ENCODE measurements at regions not wholly inside any gene's neighbourhood (a gene's known extent, or its start where the extent isn't known, plus 50 kb on each side); places are given as distances from the start of the nearest gene placed in this dataset.

DNA sequence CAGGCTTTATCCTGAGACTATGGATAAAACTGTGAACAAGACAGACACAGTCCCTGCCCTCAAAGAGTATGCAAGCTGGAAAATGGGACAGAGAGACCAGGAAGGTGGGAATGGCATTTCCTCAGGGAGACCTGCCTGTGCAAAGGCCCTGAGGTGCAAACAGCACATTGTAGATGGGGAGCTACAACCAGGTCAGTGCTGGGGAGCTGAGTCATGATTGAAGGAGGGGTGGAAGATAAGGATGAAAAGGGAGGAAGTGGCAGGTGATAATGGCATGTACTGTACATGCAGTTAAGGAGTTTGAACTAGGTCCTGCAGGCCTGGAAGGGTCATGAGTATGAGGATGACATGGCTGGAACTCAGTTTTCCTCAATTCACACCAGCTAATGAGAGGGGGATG lies 75.5 kb upstream of the BOD1 start:
- Histone ChIP-seq H3K27ac (no peak overlapping the region), H3K4me1 (peaks cover 13% of the 10 kb centered on the region), H3K9me3 (no peaks in the 10 kb centered on the region), H3K4me3 (no peak overlapping the region), H3K36me3 (no peaks in the 10 kb centered on the region), H3K27me3 (no peaks in the 10 kb centered on the region)
- TF ChIP-seq, protein P1, sequence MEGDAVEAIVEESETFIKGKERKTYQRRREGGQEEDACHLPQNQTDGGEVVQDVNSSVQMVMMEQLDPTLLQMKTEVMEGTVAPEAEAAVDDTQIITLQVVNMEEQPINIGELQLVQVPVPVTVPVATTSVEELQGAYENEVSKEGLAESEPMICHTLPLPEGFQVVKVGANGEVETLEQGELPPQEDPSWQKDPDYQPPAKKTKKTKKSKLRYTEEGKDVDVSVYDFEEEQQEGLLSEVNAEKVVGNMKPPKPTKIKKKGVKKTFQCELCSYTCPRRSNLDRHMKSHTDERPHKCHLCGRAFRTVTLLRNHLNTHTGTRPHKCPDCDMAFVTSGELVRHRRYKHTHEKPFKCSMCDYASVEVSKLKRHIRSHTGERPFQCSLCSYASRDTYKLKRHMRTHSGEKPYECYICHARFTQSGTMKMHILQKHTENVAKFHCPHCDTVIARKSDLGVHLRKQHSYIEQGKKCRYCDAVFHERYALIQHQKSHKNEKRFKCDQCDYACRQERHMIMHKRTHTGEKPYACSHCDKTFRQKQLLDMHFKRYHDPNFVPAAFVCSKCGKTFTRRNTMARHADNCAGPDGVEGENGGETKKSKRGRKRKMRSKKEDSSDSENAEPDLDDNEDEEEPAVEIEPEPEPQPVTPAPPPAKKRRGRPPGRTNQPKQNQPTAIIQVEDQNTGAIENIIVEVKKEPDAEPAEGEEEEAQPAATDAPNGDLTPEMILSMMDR (IDR thresholded peaks at IDR 0.05): no peak
- TF ChIP-seq POLR2A (IDR thresholded peaks at IDR 0.05) (no peak), POLR2AphosphoS5 (IDR thresholded peaks at IDR 0.05) (no peak), EP300 (IDR thresholded peaks at IDR 0.05) (no peak)
- DNase-seq (ENCODE audit: low spot score in 2 of 2): no peak

DNA sequence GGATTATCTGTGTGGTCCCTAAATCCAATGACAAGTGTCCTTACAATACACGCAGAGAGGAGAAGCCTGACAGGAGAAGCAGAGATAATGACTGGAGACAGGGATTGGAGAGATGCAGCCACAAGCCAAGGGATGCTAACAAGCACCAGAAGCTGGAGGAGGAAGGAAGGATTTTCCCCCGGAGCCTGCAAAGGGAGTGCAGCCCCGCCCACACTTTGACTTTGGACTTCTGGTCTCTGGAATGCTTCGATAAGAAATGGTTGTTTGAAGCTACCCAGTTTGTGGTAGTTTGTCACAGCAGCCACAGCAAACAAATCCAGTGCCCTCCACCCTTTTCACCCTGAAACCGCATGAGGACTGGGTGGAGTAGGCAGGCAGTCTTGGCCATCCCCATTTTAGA lies 77.2 kb upstream of the BOD1 start:
- no peak overlapping the region for H3K4me3 ChIP-seq
- TF ChIP-seq POLR2AphosphoS5 (IDR thresholded peaks at IDR 0.05): no peak
- no peaks in the 10 kb centered on the region for H3K9me3 ChIP-seq
- WGBS: 70% methylated on average over 5 of the region's 5 CpGs
- H3K36me3 ChIP-seq: no peaks in the 10 kb centered on the region
- no peak overlapping the region for H3K27ac ChIP-seq
- peaks cover 12% of the 10 kb centered on the region for H3K4me1 ChIP-seq
- H3K27me3 ChIP-seq: no peaks in the 10 kb centered on the region
- DNase-seq (ENCODE audit: low spot score in 2 of 2): no peak

DNA sequence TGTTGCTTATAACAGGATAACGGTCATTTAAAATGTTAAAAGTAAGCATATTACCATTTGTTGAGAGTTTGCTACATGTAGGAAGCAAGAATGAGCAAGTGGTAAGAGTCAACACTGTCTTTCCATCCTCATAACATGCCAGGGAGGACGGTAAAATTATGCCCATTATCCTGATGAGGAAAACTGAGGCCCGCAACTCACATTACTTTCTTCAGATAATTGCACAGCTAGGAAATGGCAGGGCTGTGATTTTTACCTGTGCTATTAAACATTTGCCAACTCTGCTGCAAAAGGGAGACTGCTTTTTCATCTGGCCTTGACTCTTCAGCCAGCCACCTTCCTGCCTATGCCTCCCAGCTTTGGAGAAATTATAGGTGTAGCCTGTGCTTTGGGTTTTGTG lies 79.8 kb upstream of the BOD1 start:
- Histone ChIP-seq H3K9me3 (no peaks in the 10 kb centered on the region), H3K4me1 (no peaks in the 10 kb centered on the region), H3K27ac (no peak overlapping the region), H3K36me3 (no peaks in the 10 kb centered on the region), H3K27me3 (no peaks in the 10 kb centered on the region), H3K4me3 (no peak overlapping the region)
- WGBS: 97% methylated on average over 3 of the region's 3 CpGs
- DNase-seq (ENCODE audit: low spot score in 2 of 2): no peak
- TF ChIP-seq POLR2A (IDR thresholded peaks at IDR 0.05): no peak
- TF ChIP-seq, protein P1 (IDR thresholded peaks at IDR 0.05): no peak
- TF ChIP-seq POLR2AphosphoS5 (IDR thresholded peaks at IDR 0.05): no peak
- TF ChIP-seq EP300 (IDR thresholded peaks at IDR 0.05): no peak

DNA sequence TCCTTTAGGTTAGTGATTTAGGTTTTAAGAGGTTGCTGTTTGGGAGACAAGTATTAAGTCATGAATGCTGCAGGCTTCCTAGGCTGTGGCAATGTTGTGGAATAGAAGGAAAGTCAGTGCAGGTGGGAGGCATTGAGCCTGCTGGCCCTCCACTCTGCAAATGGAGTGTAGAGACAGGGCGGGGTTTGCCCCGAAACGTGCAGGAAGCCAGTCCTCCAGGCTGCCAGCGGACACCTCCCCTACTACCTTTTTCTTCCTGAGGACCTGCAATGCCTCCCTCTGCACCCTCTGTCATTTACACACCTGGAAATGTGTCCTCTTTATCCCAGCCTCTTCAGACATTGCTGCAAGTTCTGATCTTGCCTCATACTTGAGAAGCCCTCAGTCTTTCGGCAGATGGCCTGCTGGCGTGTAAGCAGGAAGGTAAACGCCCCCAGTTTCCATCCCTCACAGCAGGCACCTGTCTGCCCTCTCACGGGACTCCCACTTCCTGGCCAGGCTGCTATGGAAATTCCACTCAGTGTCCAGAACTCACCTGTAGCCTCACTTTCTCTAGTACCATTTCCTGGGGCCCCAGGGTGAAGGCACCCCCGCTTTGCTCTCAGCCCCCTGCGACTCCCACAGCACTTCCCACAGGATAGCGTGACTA lies 81.6 kb upstream of the BOD1 start:
- H3K9me3 ChIP-seq: no peaks in the 10 kb centered on the region
- no peaks in the 10 kb centered on the region for H3K36me3 ChIP-seq
- 73% methylated on average over 11 of the region's 11 CpGs for WGBS
- no peaks in the 10 kb centered on the region for H3K27me3 ChIP-seq
- TF ChIP-seq POLR2A (IDR thresholded peaks at IDR 0.05) (no peak), EP300 (IDR thresholded peaks at IDR 0.05) (no peak), POLR2AphosphoS5 (IDR thresholded peaks at IDR 0.05) (no peak)
- TF ChIP-seq, protein P1 (IDR thresholded peaks at IDR 0.05): no peak
- no peaks in the 10 kb centered on the region for H3K4me1 ChIP-seq
- DNase-seq (ENCODE audit: low spot score in 2 of 2): no peak
- H3K27ac ChIP-seq: no peak overlapping the region
- H3K4me3 ChIP-seq: no peak overlapping the region

DNA sequence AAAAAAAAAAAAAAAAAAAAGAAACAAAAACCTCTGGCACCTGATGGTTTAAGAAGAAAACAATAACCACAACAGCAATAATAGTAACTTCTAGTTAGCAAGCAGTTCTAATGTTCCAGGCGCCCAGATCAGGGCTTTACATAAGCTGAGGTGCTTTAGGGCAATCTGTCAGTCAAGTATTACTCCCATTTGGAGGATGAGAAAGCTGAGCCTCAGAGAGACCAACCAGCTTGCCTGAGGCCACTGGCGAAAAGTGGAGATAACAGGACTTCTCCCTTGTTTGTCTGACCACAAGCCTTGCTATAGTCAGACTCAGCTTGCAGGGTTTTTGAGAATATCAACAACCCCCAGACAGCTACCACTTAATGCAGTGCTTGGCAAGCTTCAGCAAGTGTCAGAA lies 83.5 kb upstream of the BOD1 start:
- no peaks in the 10 kb centered on the region for H3K27me3 ChIP-seq
- 87% methylated on average over 2 of the region's 2 CpGs for WGBS
- DNase-seq (ENCODE audit: low spot score in 2 of 2): no peak
- no peaks in the 10 kb centered on the region for H3K4me1 ChIP-seq
- H3K27ac ChIP-seq: no peak overlapping the region
- no peaks in the 10 kb centered on the region for H3K9me3 ChIP-seq
- H3K4me3 ChIP-seq: no peak overlapping the region
- no peaks in the 10 kb centered on the region for H3K36me3 ChIP-seq
- TF ChIP-seq POLR2A (IDR thresholded peaks at IDR 0.05): no peak
- TF ChIP-seq EP300 (IDR thresholded peaks at IDR 0.05): no peak
- TF ChIP-seq, protein P1 (IDR thresholded peaks at IDR 0.05): no peak
- TF ChIP-seq POLR2AphosphoS5 (IDR thresholded peaks at IDR 0.05): no peak

DNA sequence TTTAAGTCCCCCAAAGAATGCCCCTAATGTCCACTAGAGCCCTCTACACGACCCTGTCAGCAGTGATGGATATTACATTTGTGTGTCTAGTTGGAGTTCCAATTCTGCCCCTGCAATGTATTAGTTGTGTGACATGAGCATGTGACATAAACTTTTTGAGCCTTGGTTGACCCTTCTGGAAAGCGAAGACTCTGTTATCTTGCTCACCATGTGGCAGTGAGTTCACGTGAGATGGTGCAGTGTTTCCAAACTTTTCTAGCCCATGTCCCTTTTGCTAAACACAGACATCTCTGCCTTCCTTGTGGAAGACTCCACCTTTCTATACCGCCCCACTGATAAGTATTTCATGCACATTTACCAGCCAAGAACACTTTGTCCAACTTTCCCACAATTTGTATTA lies 87.0 kb upstream of the BOD1 start:
- TF ChIP-seq, protein P1 (IDR thresholded peaks at IDR 0.05): no peak
- TF ChIP-seq POLR2AphosphoS5 (IDR thresholded peaks at IDR 0.05): no peak
- no peak for TF ChIP-seq EP300 (IDR thresholded peaks at IDR 0.05)
- no peak for TF ChIP-seq POLR2A (IDR thresholded peaks at IDR 0.05)
- no peak overlapping the region for H3K4me3 ChIP-seq
- 81% methylated on average over 4 of the region's 4 CpGs for WGBS
- no peaks in the 10 kb centered on the region for H3K9me3 ChIP-seq
- H3K36me3 ChIP-seq: no peaks in the 10 kb centered on the region
- DNase-seq (ENCODE audit: low spot score in 2 of 2): no peak
- H3K27me3 ChIP-seq: no peaks in the 10 kb centered on the region
- H3K27ac ChIP-seq: no peak overlapping the region
- peaks cover 9% of the 10 kb centered on the region for H3K4me1 ChIP-seq

All from suprapubic skin (tissue), 4 donors.